CD4-positive, alpha-beta T cell (primary cell): ENCODE measurements at regions not wholly inside any gene's neighbourhood (a gene's known extent, or its start where the extent isn't known, plus 50 kb on each side); places are given as distances from the start of the nearest gene placed in this dataset.
A peak's percentile ranks its signal among the peaks of the same experiment; 100 is the strongest.

Experiments
- ATAC-seq: fragments of 200-7000 bp; cut with Tn5 transposase; one replicate; pipeline ENCODE4 v1.10.0; 2022; ENCODE audit warnings: mild to moderate bottlenecking; ENCODE audit not compliant: poor library complexity
- CTCF ChIA-PET: fragments of 350-600 bp; sonication (Branson Sonifier 250); formaldehyde crosslinking; loops from one replicate; lab custom pipeline; 2021; ENCODE audit warnings: antibody characterized with exemption, inconsistent platforms; lab: Charles Lee
- POLR2A ChIA-PET: fragments of 350-600 bp; sonication (Branson Sonifier 250); formaldehyde crosslinking; loops from one replicate; lab custom pipeline; 2021; ENCODE audit warnings: antibody characterized with exemption, inconsistent platforms; lab: Charles Lee
- DNase-seq, 14 experiments: peaks; one replicate each; pipeline ENCODE4 v3.0.0-alpha.2; 2013 to 2020; ENCODE audit warnings: mixed read lengths in 2 of 14
- H3K27ac ChIP-seq, 2 donors: one replicate each; pipeline versions ENCODE4 v1.5.1 to v1.7.0; 2013; ENCODE audit warnings: low read length in 2 of 2, low read depth in 1 of 2, mild to moderate bottlenecking in 1 of 2
- H3K27me3 ChIP-seq, 2 experiments: 1 replicate in 1 of 2; 2 replicates in 1 of 2; pipeline versions ENCODE4 v1.6.1 to v1.7.0; 2013; ENCODE audit warnings: low read length in 2 of 2, control low read depth in 1 of 2, mild to moderate bottlenecking in 1 of 2, moderate library complexity in 1 of 2; ENCODE audit not compliant: insufficient read depth in 2 of 2, control insufficient read depth in 1 of 2
- H3K36me3 ChIP-seq: one replicate; pipeline ENCODE4 v1.6.1; 2013; ENCODE audit warnings: low read length, control low read depth; ENCODE audit not compliant: insufficient read depth
- H3K4me1 ChIP-seq: one replicate; pipeline ENCODE4 v1.6.1; 2013; ENCODE audit warnings: low read length, control low read depth; ENCODE audit not compliant: insufficient read depth
- H3K4me3 ChIP-seq: one replicate; pipeline ENCODE4 v1.5.1; 2013; ENCODE audit warnings: mild to moderate bottlenecking, low read length, moderate library complexity
- H3K9me3 ChIP-seq, 2 experiments: 1 replicate in 1 of 2; 2 replicates in 1 of 2; pipeline versions ENCODE4 v1.6.1 to v1.7.0; 2013; ENCODE audit warnings: low read length in 2 of 2, mild to moderate bottlenecking in 2 of 2, control low read depth in 1 of 2, moderate library complexity in 1 of 2; ENCODE audit not compliant: control insufficient read depth in 1 of 2, insufficient read depth in 1 of 2
- H3K27ac Mint-ChIP-seq: one replicate; pipeline ENCODE4 v1.8.0; 2020; ENCODE audit warnings: mixed read lengths
- H3K27me3 Mint-ChIP-seq: one replicate; pipeline ENCODE4 v1.8.0; 2021; ENCODE audit warnings: mixed read lengths
- H3K36me3 Mint-ChIP-seq: one replicate; pipeline ENCODE4 v1.8.0; 2021; ENCODE audit warnings: low read depth, mixed read lengths
- H3K4me1 Mint-ChIP-seq: one replicate; pipeline ENCODE4 v1.8.0; 2021; ENCODE audit warnings: low read depth, mixed read lengths
- H3K4me3 Mint-ChIP-seq: one replicate; pipeline ENCODE4 v1.8.0; 2020; ENCODE audit warnings: mild to moderate bottlenecking, mixed read lengths
- H3K9me3 Mint-ChIP-seq: one replicate; pipeline ENCODE4 v1.8.0; 2020; ENCODE audit warnings: mixed read lengths
- intact Hi-C, 2 experiments: fragments of 100-400 bp; cut with DNase I in 1 of 2; cut with micrococcal nuclease in 1 of 2; formaldehyde crosslinking; loops; one replicate each; pipeline versions ENCODE4 v1.15.1 to v1.9.0; 2023 to 2025; cut with DNase I, micrococcal nuclease
- TF ChIP-seq, protein P1 (sequence below): fragments of 200-600 bp; IDR thresholded peaks from one replicate; pipeline ENCODE4 v1.8.0; 2022; ENCODE audit warnings: antibody characterized with exemption, mild to moderate bottlenecking

DNA sequence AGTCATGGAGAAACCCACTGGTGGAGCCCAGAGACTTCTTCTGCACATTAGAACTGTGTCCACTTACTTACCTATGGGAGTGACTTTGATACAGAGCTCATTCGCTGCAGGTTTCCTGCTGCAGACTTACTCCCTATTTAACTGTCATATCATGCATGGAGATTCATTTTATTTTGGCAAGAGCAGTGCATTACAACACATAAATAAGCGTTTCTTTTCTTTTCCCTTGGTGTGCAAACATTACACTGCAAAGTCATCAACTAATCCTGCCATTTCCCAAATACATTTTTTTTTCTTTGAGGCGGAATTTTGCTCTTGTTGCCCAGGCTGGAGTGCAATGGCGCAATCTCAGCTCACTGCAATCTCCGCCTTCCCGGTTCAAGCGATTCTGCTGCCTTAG lies 230.9 kb upstream of the SFRP2 start:
- TF ChIP-seq, protein P1, sequence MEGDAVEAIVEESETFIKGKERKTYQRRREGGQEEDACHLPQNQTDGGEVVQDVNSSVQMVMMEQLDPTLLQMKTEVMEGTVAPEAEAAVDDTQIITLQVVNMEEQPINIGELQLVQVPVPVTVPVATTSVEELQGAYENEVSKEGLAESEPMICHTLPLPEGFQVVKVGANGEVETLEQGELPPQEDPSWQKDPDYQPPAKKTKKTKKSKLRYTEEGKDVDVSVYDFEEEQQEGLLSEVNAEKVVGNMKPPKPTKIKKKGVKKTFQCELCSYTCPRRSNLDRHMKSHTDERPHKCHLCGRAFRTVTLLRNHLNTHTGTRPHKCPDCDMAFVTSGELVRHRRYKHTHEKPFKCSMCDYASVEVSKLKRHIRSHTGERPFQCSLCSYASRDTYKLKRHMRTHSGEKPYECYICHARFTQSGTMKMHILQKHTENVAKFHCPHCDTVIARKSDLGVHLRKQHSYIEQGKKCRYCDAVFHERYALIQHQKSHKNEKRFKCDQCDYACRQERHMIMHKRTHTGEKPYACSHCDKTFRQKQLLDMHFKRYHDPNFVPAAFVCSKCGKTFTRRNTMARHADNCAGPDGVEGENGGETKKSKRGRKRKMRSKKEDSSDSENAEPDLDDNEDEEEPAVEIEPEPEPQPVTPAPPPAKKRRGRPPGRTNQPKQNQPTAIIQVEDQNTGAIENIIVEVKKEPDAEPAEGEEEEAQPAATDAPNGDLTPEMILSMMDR, result no peak
- no peak overlapping the region for H3K4me3 Mint-ChIP-seq
- no peaks in the 10 kb centered on the region for H3K9me3 ChIP-seq
- H3K4me1 ChIP-seq, result no peaks in the 10 kb centered on the region
- H3K27ac ChIP-seq, result no peak overlapping the region
- H3K36me3 ChIP-seq, result no peaks in the 10 kb centered on the region
- H3K36me3 Mint-ChIP-seq, result no peaks in the 10 kb centered on the region
- peaks cover 18% of the 10 kb centered on the region for H3K27me3 Mint-ChIP-seq
- ChIA-PET POLR2A (no interaction called here), CTCF (interaction anchor here (1.3 kb wide), 1 partner anchor 9 kb away, joined by 4 read pairs; no protein-coding TSS in a partner anchor)
- no peaks in the 10 kb centered on the region for H3K4me1 Mint-ChIP-seq
- H3K4me3 ChIP-seq, result no peak overlapping the region
- H3K9me3 Mint-ChIP-seq, result no peaks in the 10 kb centered on the region
- intact Hi-C loops, result loop anchor here (5.0 kb wide), 1 partner anchor 233 kb away; the partner anchor contains the start of gene SFRP2 (in 2 of the 2)
- H3K27me3 ChIP-seq, result no peaks in the 10 kb centered on the region
- DNase-seq (no peak), ATAC-seq (no peak)
- H3K27ac Mint-ChIP-seq, result no peak overlapping the region

- H3K4me1 Mint-ChIP-seq, result no peaks in the 10 kb centered on the region
- no peaks in the 10 kb centered on the region for H3K36me3 Mint-ChIP-seq
- Histone ChIP-seq H3K27me3 (no peaks in the 10 kb centered on the region), H3K4me1 (no peaks in the 10 kb centered on the region), H3K4me3 (no peak overlapping the region), H3K27ac (no peak overlapping the region), H3K36me3 (no peaks in the 10 kb centered on the region), H3K9me3 (no peaks in the 10 kb centered on the region)
- TF ChIP-seq, protein P1, result no peak
- no peak overlapping the region for H3K4me3 Mint-ChIP-seq
- peaks cover 16% of the 10 kb centered on the region for H3K27me3 Mint-ChIP-seq
- CTCF ChIA-PET, result interaction anchor here (1.3 kb wide), 1 partner anchor 10 kb away, joined by 4 read pairs; no protein-coding TSS in a partner anchor
- no peak overlapping the region for H3K27ac Mint-ChIP-seq
- intact Hi-C loops, result loop anchor here in 1 of 2 experiments (5.0 kb wide), 1 partner anchor 231 kb away; the partner anchor contains the start of gene SFRP2
- DNase-seq (peak in 8 of 14 experiments; percentile 3 to 34 (median 13)), ATAC-seq (peak; percentile 34)
- H3K9me3 Mint-ChIP-seq, result no peaks in the 10 kb centered on the region
- POLR2A ChIA-PET, result no interaction called here
Observed at GRCh38 chr4:154018659-154019058, 229.8 kb upstream of the SFRP2 start.

- DNase-seq (no peak), ATAC-seq (no peak)
- CTCF ChIA-PET, result no interaction called here
- H3K27ac ChIP-seq, result no peak overlapping the region
- no peaks in the 10 kb centered on the region for H3K4me1 ChIP-seq
- no peaks in the 10 kb centered on the region for H3K4me1 Mint-ChIP-seq
- no peaks in the 10 kb centered on the region for H3K36me3 ChIP-seq
- H3K27ac Mint-ChIP-seq, result no peak overlapping the region
- H3K27me3 Mint-ChIP-seq, result peaks cover 9% of the 10 kb centered on the region
- peaks cover 0 to 2% of the 10 kb centered on the region in 2 experiments for H3K9me3 ChIP-seq
- no peaks in the 10 kb centered on the region for H3K27me3 ChIP-seq
- no peaks in the 10 kb centered on the region for H3K9me3 Mint-ChIP-seq
- H3K4me3 ChIP-seq, result no peak overlapping the region
- TF ChIP-seq, protein P1, result no peak
- no peaks in the 10 kb centered on the region for H3K36me3 Mint-ChIP-seq
- intact Hi-C loops, result loop anchor here in 1 of 2 experiments (5.0 kb wide), 1 partner anchor 228 kb away; the partner anchor contains the start of gene SFRP2
- H3K4me3 Mint-ChIP-seq, result no peak overlapping the region
- POLR2A ChIA-PET, result no interaction called here
Observed at GRCh38 chr4:154015578-154015977, 226.7 kb upstream of the SFRP2 start.
